Right atrium auricular region (tissue), 2 donors: ENCODE measurements at regions not wholly inside any gene's neighbourhood (a gene's known extent, or its start where the extent isn't known, plus 50 kb on each side); places are given as distances from the start of the nearest gene placed in this dataset.

ENCODE experiments used
- DNase-seq: peaks from one replicate; pipeline ENCODE4 v3.0.0-alpha.2; 2019; ENCODE audit warnings: low spot score
- H3K27ac ChIP-seq, 2 donors: fragments of 200-600 bp; sonication (generic); 1 replicate in 1 of 2; 2 replicates in 1 of 2; pipeline ENCODE4 v1.5.1; 2016 to 2019
- H3K27me3 ChIP-seq, 2 donors: fragments of 200-600 bp; sonication (generic); one replicate each; pipeline versions ENCODE4 v1.5.1 to v1.6.0; 2017 to 2019
- H3K36me3 ChIP-seq: fragments of 200-600 bp; sonication (generic); one replicate; pipeline ENCODE4 v1.5.1; 2016
- H3K4me1 ChIP-seq, 2 donors: fragments of 200-600 bp; sonication (generic); one replicate each; pipeline versions ENCODE4 v1.5.1 to v1.6.0; 2017 to 2019
- H3K4me3 ChIP-seq, 2 donors: fragments of 200-600 bp; sonication (generic); 1 replicate in 1 of 2; 2 replicates in 1 of 2; pipeline ENCODE4 v1.5.1; 2017 to 2019; ENCODE audit warnings: mild to moderate bottlenecking in 1 of 2, moderate library complexity in 1 of 2
- H3K9me3 ChIP-seq, 2 donors: fragments of 200-600 bp; sonication (generic); one replicate each; pipeline ENCODE4 v1.5.1; 2019
- TF ChIP-seq, protein P1 (sequence below), 2 donors: fragments of 200-600 bp; sonication (generic); IDR thresholded peaks; one replicate each; pipeline ENCODE4 v1.5.1; 2019; ENCODE audit warnings: antibody characterized with exemption in 2 of 2

GRCh38 chr4:41413670-41414411, 124.1 kb upstream of the LIMCH1 start:
- TF ChIP-seq, protein P1, sequence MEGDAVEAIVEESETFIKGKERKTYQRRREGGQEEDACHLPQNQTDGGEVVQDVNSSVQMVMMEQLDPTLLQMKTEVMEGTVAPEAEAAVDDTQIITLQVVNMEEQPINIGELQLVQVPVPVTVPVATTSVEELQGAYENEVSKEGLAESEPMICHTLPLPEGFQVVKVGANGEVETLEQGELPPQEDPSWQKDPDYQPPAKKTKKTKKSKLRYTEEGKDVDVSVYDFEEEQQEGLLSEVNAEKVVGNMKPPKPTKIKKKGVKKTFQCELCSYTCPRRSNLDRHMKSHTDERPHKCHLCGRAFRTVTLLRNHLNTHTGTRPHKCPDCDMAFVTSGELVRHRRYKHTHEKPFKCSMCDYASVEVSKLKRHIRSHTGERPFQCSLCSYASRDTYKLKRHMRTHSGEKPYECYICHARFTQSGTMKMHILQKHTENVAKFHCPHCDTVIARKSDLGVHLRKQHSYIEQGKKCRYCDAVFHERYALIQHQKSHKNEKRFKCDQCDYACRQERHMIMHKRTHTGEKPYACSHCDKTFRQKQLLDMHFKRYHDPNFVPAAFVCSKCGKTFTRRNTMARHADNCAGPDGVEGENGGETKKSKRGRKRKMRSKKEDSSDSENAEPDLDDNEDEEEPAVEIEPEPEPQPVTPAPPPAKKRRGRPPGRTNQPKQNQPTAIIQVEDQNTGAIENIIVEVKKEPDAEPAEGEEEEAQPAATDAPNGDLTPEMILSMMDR (IDR thresholded peaks at IDR 0.05): no peak

GRCh38 chr4:41414412-41414779, 123.6 kb upstream of the LIMCH1 start:
- DNase-seq: no peak
- TF ChIP-seq, protein P1 (IDR thresholded peaks at IDR 0.05): no peak
- H3K4me1 ChIP-seq: peaks cover 0 to 15% of the 10 kb centered on the region in 2 donors
- no peaks in the 10 kb centered on the region for H3K36me3 ChIP-seq
- no peaks in the 10 kb centered on the region for H3K27me3 ChIP-seq
- H3K4me3 ChIP-seq: no peak overlapping the region
- H3K27ac ChIP-seq: no peak overlapping the region
- no peaks in the 10 kb centered on the region for H3K9me3 ChIP-seq

More at GRCh38 chr4:41413670-41414411, 124.1 kb upstream of the LIMCH1 start:
- no peaks in the 10 kb centered on the region for H3K27me3 ChIP-seq
- DNase-seq: no peak
- H3K9me3 ChIP-seq: no peaks in the 10 kb centered on the region
- peaks cover 0 to 10% of the 10 kb centered on the region in 2 donors for H3K4me1 ChIP-seq
- no peak overlapping the region for H3K27ac ChIP-seq
- H3K36me3 ChIP-seq: no peaks in the 10 kb centered on the region
- H3K4me3 ChIP-seq: no peak overlapping the region

GRCh38 chr4:41418444-41418843, 119.5 kb upstream of the LIMCH1 start:
- Histone ChIP-seq H3K36me3 (no peaks in the 10 kb centered on the region), H3K4me1 (peaks cover 0 to 15% of the 10 kb centered on the region in 2 donors), H3K9me3 (no peaks in the 10 kb centered on the region), H3K27me3 (no peaks in the 10 kb centered on the region), H3K27ac (peak overlapping the region; percentile 48 to 63), H3K4me3 (no peak overlapping the region)
- TF ChIP-seq, protein P1 (IDR thresholded peaks at IDR 0.05): no peak
- peak; percentile 82 for DNase-seq

DNA sequence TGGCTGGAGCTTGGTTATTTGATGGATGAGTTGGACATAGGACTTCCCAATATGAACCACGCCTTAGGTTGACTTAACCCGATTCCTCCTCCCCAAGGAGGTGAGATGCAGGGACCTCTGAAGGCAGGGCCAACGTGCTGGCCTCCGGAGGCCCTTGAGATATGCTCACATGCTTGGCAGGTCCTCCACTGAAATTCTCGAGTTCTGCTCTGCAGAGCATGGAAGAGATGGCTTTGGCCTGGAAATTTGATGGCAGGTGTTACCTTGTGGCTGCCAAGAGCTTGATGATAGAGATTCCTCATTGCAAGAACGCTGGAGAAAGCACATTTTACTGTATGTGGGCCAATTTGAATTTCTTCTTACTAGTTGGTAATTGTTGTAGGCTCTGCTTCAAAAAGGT, 117.4 kb upstream of the LIMCH1 start:
- H3K9me3 ChIP-seq: no peaks in the 10 kb centered on the region
- H3K4me1 ChIP-seq: peaks cover 0 to 33% of the 10 kb centered on the region in 2 donors
- H3K36me3 ChIP-seq: no peaks in the 10 kb centered on the region
- no peak for DNase-seq
- H3K27me3 ChIP-seq: no peaks in the 10 kb centered on the region
- TF ChIP-seq, protein P1 (IDR thresholded peaks at IDR 0.05): no peak
- no peak overlapping the region for H3K4me3 ChIP-seq
- no peak overlapping the region for H3K27ac ChIP-seq

DNA sequence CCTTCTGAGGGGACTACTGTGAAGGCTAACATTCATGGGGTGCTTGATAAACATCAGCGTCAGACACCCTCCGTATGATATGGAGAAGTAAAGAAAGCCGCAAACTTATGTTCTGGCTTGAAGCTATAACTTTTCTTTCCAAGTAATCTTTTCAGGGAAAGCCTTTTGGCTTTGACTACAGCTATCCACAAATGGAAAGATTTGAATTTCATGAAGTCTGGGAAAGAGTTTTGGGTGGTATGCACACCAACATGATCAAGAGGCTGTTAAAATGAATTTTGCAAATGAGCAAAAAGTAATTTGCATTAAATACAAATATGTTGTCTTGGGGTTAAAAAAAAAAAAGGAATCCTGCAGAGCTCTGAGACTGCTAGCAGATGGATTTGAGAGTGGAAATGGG, 114.8 kb upstream of the LIMCH1 start:
- H3K27ac ChIP-seq: no peak overlapping the region
- H3K36me3 ChIP-seq: no peaks in the 10 kb centered on the region
- peaks cover 0 to 48% of the 10 kb centered on the region in 2 donors for H3K4me1 ChIP-seq
- H3K27me3 ChIP-seq: no peaks in the 10 kb centered on the region
- TF ChIP-seq, protein P1 (IDR thresholded peaks at IDR 0.05): no peak
- no peak overlapping the region for H3K4me3 ChIP-seq
- H3K9me3 ChIP-seq: no peaks in the 10 kb centered on the region
- no peak for DNase-seq

DNA sequence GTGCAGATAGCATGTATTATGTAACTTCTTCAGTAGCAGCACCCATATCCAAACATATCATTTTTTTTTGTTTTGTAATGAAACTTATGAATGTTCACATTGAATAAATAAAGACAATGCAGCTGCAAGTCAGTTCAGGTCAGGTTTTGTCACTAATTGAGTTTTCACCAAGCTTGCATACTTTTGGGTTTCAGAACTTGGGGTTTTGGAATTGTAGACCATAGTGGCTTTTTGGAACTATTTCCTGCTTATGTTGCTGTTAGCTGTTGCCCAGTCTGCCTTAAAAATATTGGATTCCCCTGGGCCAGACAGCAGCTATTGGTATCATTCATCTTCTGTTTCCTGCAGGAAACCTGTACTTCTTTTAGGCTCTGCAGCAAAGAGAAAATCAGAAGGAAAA, 113.4 kb upstream of the LIMCH1 start:
- peaks cover 0 to 49% of the 10 kb centered on the region in 2 donors for H3K4me1 ChIP-seq
- H3K27me3 ChIP-seq: no peaks in the 10 kb centered on the region
- TF ChIP-seq, protein P1 (IDR thresholded peaks at IDR 0.05): no peak
- H3K4me3 ChIP-seq: no peak overlapping the region
- no peaks in the 10 kb centered on the region for H3K36me3 ChIP-seq
- no peaks in the 10 kb centered on the region for H3K9me3 ChIP-seq
- DNase-seq: no peak
- peak overlapping the region in 1 of 2 donors; percentile 7 for H3K27ac ChIP-seq
